Esophagus squamous epithelium (tissue), 4 donors: ENCODE measurements at regions not wholly inside any gene's neighbourhood (a gene's known extent, or its start where the extent isn't known, plus 50 kb on each side); places are given as distances from the start of the nearest gene placed in this dataset.

Experiments used
- CTCF ChIP-seq, 6 experiments: fragments of 450-650 bp in 4 of 6; fragments of 200-600 bp in 2 of 6; sonication (generic) in 2 of 6; IDR thresholded peaks; one replicate each; pipeline ENCODE4 v1.5.1; 2016 to 2019; ENCODE audit warnings: antibody characterized with exemption in 6 of 6, mild to moderate bottlenecking in 4 of 6, moderate library complexity in 4 of 6
- POLR2A ChIP-seq, 4 donors: fragments of 450-650 bp; IDR thresholded peaks; one replicate each; pipeline ENCODE4 v1.6.1; 2017; ENCODE audit warnings: antibody characterized with exemption in 4 of 4, mild to moderate bottlenecking in 4 of 4, moderate library complexity in 3 of 4

DNA sequence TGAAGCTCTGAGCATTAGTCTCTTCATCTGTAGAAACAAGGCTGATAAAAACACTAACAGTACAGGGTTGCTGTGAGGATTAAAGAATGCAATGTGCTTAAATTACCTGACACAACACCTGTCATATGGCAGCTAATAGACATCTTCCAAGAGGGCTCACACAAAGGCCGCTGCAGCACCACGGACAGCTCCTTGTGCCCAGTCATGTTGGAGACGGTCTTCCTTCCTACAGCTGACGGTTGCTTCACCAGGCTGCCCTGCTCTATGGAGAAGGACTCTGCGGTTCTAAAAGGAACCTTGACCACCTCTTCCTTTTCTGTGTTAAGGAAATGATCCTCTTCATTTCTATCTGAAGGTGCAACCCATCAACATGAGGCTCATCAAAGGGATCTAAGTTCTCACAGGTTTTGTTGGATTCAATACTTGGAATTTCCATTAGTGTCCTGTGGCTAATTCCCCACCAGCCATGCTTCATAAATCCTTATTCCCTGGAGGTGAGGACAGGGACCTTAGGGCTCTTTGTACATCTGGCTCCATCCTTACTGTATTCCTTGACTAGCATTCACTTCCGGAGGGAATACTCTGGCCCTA is 138.9 kb upstream of the CES5A start:
- no peak for TF ChIP-seq CTCF (IDR thresholded peaks at IDR 0.05)
- TF ChIP-seq POLR2A (IDR thresholded peaks at IDR 0.05), result no peak
